ENCODE measurements at regions not wholly inside any gene's neighbourhood (a gene's known extent, or its start where the extent isn't known, plus 50 kb on each side); places are given as distances from the start of the nearest gene placed in this dataset.
A peak's percentile ranks its signal among the peaks of the same experiment; 100 is the strongest.

- peak overlapping the region in 1 of 2 donors; percentile 49 for H3K27ac Mint-ChIP-seq
- intact Hi-C loops (cut with micrococcal nuclease), result loop anchor here (5.0 kb wide), 2 partner anchors 1355 to 1880 kb away; no protein-coding TSS in a partner anchor
- peaks cover 32 to 58% of the 10 kb centered on the region in 2 donors for H3K27me3 Mint-ChIP-seq (ENCODE audit: low read depth in 2 of 2)
- WGBS (ENCODE audit: insufficient coverage), result under 1% methylated on average over 80 of the region's 80 CpGs
- Histone ChIP-seq H3K4me3 (ENCODE audit: low read length) (peak overlapping the region; percentile 23), H3K4me1 (ENCODE audit: control insufficient read depth, insufficient read depth, low read length) (peaks cover 9% of the 10 kb centered on the region), H3K36me3 (ENCODE audit: control insufficient read depth, insufficient read depth, low read length) (no peaks in the 10 kb centered on the region), H3K9me3 (ENCODE audit: control insufficient read depth, insufficient read depth, low read length) (no peaks in the 10 kb centered on the region), H3K27ac (ENCODE audit: low read length) (no peak overlapping the region), H3K27me3 (ENCODE audit: control insufficient read depth, insufficient read depth, low read length) (peaks cover 27% of the 10 kb centered on the region)
- peaks cover 10% of the 10 kb centered on the region in 2 donors for H3K4me1 Mint-ChIP-seq
- no peak for TF ChIP-seq CTCF (IDR thresholded peaks at IDR 0.05)
- H3K9me3 Mint-ChIP-seq, result no peaks in the 10 kb centered on the region
- peak overlapping the region; percentile 84 for H3K4me3 Mint-ChIP-seq
- DNase-seq, result peak; percentile 45 to 69
- peak; percentile 88 to 94 (median 91) for ATAC-seq
- no peaks in the 10 kb centered on the region for H3K36me3 Mint-ChIP-seq
These were observed 110.8 kb upstream of the ATP11B start for GRCh38 chr3:182682263-182683241.

GRCh38 chr3:182683453-182683852 lies 109.9 kb upstream of the ATP11B start:
- peaks cover 41 to 63% of the 10 kb centered on the region in 2 donors for H3K27me3 Mint-ChIP-seq (ENCODE audit: low read depth in 2 of 2)
- intact Hi-C loops (cut with micrococcal nuclease), result loop anchor here (5.0 kb wide), 2 partner anchors 1356 to 1881 kb away; no protein-coding TSS in a partner anchor
- H3K4me1 ChIP-seq (ENCODE audit: control insufficient read depth, insufficient read depth, low read length), result peaks cover 9% of the 10 kb centered on the region

GRCh38 chr3:182683858-182684257 lies 109.4 kb upstream of the ATP11B start:
- intact Hi-C loops (cut with micrococcal nuclease), result loop anchor here (5.0 kb wide), 2 partner anchors 1357 to 1882 kb away; no protein-coding TSS in a partner anchor
- peaks cover 38 to 63% of the 10 kb centered on the region in 2 donors for H3K27me3 Mint-ChIP-seq (ENCODE audit: low read depth in 2 of 2)

More at GRCh38 chr3:182683453-182683852, 109.9 kb upstream of the ATP11B start:
- H3K27ac ChIP-seq (ENCODE audit: low read length), result no peak overlapping the region
- ATAC-seq (peak; percentile 67 to 73 (median 71)), DNase-seq (peak; percentile 26 to 77)
- no peak overlapping the region for H3K4me3 ChIP-seq (ENCODE audit: low read length)
- Mint-ChIP-seq H3K36me3 (no peaks in the 10 kb centered on the region), H3K9me3 (no peaks in the 10 kb centered on the region), H3K4me1 (peaks cover 10% of the 10 kb centered on the region in 2 donors), H3K4me3 (peak overlapping the region; percentile 84), H3K27ac (peak overlapping the region in 1 of 2 donors; percentile 43)
- no peaks in the 10 kb centered on the region for H3K9me3 ChIP-seq (ENCODE audit: control insufficient read depth, insufficient read depth, low read length)
- WGBS (ENCODE audit: insufficient coverage), result 9% methylated on average over 5 of the region's 5 CpGs
- no peaks in the 10 kb centered on the region for H3K36me3 ChIP-seq (ENCODE audit: control insufficient read depth, insufficient read depth, low read length)
- peak; percentile 83 for TF ChIP-seq CTCF (IDR thresholded peaks at IDR 0.05)
- peaks cover 27% of the 10 kb centered on the region for H3K27me3 ChIP-seq (ENCODE audit: control insufficient read depth, insufficient read depth, low read length)

More at GRCh38 chr3:182683858-182684257, 109.4 kb upstream of the ATP11B start:
- ATAC-seq, result no peak
- no peaks in the 10 kb centered on the region for H3K36me3 ChIP-seq (ENCODE audit: control insufficient read depth, insufficient read depth, low read length)
- no peak overlapping the region for H3K4me3 ChIP-seq (ENCODE audit: low read length)
- peaks cover 27% of the 10 kb centered on the region for H3K27me3 ChIP-seq (ENCODE audit: control insufficient read depth, insufficient read depth, low read length)
- TF ChIP-seq CTCF (IDR thresholded peaks at IDR 0.05), result peak; percentile 6
- peak overlapping the region in 1 of 2 donors; percentile 43 for H3K27ac Mint-ChIP-seq
- H3K9me3 ChIP-seq (ENCODE audit: control insufficient read depth, insufficient read depth, low read length), result no peaks in the 10 kb centered on the region
- H3K4me1 ChIP-seq (ENCODE audit: control insufficient read depth, insufficient read depth, low read length), result peaks cover 9% of the 10 kb centered on the region
- no peak for DNase-seq
- WGBS (ENCODE audit: insufficient coverage), result 0% methylated on average over 1 of the region's 1 CpG
- H3K4me3 Mint-ChIP-seq, result peak overlapping the region; percentile 84
- no peak overlapping the region for H3K27ac ChIP-seq (ENCODE audit: low read length)
- H3K4me1 Mint-ChIP-seq, result peaks cover 10% of the 10 kb centered on the region in 2 donors
- no peaks in the 10 kb centered on the region for H3K36me3 Mint-ChIP-seq
- no peaks in the 10 kb centered on the region for H3K9me3 Mint-ChIP-seq
